ENCODE measurements at regions not wholly inside any gene's neighbourhood (a gene's known extent, or its start where the extent isn't known, plus 50 kb on each side); places are given as distances from the start of the nearest gene placed in this dataset.

DNA sequence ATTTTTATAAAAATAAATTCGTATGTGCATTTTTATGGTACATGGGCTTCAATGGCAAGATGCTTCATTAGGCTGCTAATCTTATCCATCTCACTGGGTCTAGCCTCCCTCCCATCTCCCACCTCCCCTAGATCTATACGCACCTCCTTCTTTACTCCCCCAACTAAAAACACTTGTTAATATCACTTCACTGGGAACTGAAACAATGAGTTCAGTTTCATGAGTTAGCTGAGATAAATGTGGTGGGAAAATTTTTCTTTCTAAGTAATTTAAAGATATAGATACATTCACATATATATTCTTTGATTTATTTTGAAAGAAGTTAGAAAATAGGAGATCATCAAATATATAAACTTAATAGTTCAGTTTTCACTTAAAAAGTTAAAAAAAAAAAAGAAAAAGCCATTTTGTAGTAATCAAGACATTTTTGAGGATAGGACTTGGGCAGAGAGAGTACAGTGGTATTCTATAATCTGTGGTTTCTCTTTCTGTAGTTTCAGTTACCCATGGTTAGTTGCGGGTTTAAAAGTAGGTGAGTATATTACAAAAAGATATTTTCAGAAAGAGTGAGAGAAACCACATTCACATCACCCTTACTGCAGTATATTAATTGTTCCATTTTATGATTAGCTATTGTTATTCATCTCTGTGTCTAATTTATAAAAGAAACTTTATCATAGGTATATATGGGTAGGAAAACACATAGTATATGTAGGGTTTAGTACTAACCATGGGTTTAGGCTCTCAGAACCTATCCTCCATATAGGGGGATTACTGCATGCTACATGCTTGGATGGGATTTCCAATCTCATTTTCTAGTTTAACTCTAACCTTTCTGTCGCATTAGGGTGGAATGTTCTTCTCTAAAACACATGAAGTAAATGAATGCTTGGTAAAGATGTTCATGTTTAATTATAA lies 316.0 kb upstream of the CBLB start:
- TF ChIP-seq POLR2AphosphoS5 (IDR thresholded peaks at IDR 0.05; ENCODE audit: low read depth, low read length) (no peak), POLR2A (IDR thresholded peaks at IDR 0.05; ENCODE audit: low read depth, low read length) (no peak)

Data from GM12891 (cell line).